ENCODE measurements at regions not wholly inside any gene's neighbourhood (a gene's known extent, or its start where the extent isn't known, plus 50 kb on each side); places are given as distances from the start of the nearest gene placed in this dataset.
"Not testable (repeated sequence)": the region's sequence is repeated elsewhere in the genome, so short reads cannot be mapped to it uniquely, and the experiment has no call there.

- no peak for DNase-seq (ENCODE audit: low read depth)
These were observed 98.2 kb upstream of the FHL2 start for GRCh38 chr2:105497094-105497493.

GRCh38 chr2:105496271-105496670 is 97.4 kb upstream of the FHL2 start:
- no peak for DNase-seq (ENCODE audit: low read depth)

DNA sequence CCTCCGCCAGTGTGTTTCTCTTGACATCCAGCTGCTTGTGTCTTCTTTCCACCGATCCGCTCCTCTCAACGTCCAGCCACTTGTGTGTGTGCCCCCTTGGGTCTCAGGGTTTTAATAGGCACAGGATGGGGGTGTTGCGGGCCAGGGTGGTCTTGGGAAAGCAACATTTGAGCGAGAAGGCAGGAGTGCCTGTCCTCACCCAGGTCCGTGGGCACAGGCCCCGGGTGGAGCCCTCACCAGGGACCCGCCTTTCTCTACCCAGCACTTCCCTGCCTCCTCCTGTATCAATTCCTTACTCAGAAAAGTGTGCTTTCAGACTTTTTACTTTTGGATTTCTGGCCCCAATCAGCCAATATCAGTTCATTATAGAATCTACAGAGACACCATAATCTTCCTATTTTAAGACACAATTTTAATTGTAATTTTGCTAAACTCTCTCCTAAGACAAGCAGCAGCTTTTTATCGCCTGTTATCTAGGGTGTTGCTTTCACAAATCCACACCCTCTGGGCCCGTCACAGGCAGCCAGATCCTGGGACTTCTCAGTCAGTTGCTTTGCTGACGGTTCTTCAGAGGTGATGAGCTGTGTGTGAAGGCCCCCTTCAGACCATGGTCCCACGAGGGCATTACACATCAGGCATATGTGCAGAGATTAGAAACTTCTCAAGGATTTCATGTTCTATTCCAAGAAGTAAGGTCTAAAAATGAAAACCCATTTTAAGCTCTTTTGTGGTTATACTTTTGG is 96.0 kb upstream of the FHL2 start:
- DNase-seq (ENCODE audit: low read depth): no peak

DNA sequence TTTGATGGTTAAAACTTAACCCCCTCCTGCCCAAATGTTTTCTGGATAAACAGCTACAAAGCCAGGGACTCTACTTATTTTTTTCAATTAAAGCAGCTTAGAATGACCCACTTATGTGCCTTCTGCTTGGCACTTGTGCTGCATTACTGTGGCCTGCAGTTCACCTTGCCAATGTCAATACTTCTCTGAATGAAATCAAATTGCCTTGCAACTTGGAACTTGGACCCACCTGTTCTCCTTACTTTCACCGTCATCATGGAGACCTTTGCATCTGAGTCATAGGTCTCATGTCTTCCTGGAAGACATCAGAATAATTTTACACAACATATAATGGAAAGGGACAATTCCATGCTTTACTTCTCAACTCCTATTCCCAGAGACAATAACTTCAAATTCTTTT is 92.1 kb upstream of the FHL2 start:
- no peak for DNase-seq (ENCODE audit: low read depth)

- no peak for DNase-seq (ENCODE audit: low read depth)
These were observed 91.4 kb upstream of the FHL2 start for GRCh38 chr2:105490204-105490603.

DNA sequence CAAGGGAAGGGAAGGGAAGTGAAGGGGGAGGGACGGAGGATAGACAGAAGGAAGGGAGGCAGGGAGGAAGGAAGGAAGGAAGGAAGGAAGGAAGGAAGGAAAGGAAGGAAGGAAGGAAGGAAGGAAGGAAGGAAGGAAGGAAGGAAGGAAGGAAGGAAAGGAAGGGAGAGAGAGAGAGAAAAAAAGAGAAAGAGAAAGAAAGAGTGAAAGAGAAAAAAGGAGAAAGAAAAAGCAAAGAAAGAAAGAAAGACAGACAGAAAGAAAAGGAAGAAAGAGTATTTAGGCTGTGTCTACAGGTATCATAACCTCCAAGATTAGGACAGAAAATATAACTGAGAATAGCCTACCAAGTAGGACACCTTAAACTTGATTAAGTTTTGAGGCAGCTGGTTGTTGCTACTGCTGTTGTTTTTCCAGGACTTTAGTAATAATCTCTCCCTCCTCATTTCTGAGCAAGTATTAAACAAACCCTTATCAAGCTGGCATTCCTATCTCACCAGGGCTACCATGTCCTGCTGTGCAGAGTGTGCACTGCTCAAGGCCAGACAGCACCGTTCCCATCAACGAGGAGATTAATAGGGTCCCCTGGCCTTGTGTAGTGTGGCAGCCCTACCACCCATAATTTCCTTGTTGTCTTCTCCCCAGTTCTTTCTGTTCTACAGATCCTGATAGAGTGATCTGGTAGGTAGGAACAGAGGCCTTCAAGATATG is 90.5 kb upstream of the FHL2 start:
- no peak for DNase-seq (ENCODE audit: low read depth)

GRCh38 chr2:105488285-105488684 is 89.4 kb upstream of the FHL2 start:
- DNase-seq (ENCODE audit: low read depth): no peak

GRCh38 chr2:105487142-105488069 is 88.6 kb upstream of the FHL2 start:
- DNase-seq (ENCODE audit: low read depth): no peak

DNA sequence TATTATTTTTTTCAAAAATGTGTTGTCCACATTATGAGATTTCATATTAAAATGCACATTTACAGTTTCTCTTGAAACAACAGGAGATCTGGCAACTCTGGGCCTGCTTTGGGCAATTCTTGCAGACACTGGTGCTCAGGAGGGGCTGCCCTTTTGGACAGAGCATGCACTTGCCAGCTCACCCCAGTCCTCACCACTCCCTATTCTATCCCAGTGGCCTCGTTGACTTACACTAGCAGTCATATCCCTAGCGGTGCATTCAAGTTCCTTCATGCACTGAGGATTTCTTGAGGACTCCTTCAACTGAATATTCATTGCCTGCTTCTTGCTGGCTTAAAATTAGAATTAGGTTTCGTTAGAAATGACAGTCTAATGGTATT is 87.9 kb upstream of the FHL2 start:
- no peak for DNase-seq (ENCODE audit: low read depth)

GRCh38 chr2:105478670-105479069 is 79.8 kb upstream of the FHL2 start:
- DNase-seq (ENCODE audit: low read depth): no peak

DNA sequence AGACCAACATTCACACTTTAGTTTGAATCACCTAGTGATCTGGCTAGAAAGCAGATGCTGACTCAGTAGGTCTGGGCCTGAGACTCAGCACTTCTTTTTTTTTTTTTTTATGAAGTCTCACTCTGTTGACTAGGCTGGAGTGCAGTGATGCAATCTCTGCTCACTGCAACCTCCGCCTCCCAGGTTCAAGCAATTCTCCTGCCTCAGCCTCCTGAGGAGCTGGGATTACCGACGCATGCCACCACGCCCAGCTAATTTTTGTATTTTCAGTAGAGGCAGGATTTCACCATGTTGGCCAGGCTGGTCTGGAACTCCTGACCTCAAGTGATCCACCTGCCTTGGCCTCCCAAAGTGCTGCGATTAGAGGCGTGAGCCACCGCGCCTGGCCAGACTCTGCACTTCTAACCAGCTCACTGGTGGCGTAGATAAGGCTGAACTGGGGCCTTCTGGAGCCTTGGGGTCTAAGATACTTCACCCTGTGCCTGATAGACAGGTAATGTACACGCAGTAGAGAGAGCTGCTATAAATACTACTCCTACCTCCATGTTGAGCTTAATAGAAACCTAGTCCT is 78.3 kb upstream of the FHL2 start:
- not testable (repeated sequence) for DNase-seq (ENCODE audit: low read depth)

DNA sequence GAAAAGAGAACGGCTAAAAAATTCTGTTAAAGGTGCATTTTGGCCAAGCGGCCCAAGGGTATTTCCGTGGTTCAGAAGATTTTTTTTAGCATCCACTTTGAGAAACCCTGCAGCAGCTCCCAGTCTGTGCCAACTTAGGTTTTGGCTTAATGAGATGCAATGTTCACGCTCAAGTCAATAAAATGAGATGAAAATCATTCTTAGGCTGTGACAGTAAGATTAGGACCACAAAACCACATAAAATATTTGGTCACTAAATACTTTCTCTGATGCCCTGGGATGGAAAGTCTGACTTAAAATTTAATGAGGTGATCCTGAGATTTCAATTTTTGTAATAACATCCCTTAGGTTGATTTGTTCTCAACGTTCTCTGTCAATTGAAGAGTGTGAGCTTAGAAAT is 74.2 kb upstream of the FHL2 start:
- DNase-seq (ENCODE audit: low read depth): no peak

DNA sequence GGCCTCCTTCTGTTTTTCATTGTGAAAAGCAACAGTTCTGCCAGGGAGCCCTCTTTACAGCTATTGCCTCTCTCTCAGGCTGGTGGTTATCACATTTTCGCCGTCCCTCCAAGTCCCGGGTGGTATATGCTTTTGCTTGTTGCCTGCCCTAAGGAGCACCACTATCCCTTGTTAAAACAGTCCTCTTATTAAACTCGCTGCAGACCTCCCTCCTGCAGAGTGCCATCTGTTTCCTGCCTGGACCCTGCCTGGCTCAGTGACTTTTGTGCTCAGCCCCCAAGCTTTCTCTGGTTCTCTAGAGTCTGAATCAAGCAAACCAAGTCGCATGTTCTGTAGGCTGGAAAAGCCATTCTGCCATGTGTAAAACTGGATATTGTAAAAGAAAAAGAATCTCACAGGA is 72.1 kb upstream of the FHL2 start:
- DNase-seq (ENCODE audit: low read depth): no peak

- DNase-seq (ENCODE audit: low read depth): no peak
These were observed 70.9 kb upstream of the FHL2 start for GRCh38 chr2:105469781-105470180.

GRCh38 chr2:105468582-105469042 is 69.8 kb upstream of the FHL2 start:
- DNase-seq (ENCODE audit: low read depth): no peak

GRCh38 chr2:105464325-105464724 is 65.5 kb upstream of the FHL2 start:
- DNase-seq (ENCODE audit: low read depth): no peak

GRCh38 chr2:105460048-105460732 is 61.3 kb upstream of the FHL2 start:
- DNase-seq (ENCODE audit: low read depth): no peak

DNA sequence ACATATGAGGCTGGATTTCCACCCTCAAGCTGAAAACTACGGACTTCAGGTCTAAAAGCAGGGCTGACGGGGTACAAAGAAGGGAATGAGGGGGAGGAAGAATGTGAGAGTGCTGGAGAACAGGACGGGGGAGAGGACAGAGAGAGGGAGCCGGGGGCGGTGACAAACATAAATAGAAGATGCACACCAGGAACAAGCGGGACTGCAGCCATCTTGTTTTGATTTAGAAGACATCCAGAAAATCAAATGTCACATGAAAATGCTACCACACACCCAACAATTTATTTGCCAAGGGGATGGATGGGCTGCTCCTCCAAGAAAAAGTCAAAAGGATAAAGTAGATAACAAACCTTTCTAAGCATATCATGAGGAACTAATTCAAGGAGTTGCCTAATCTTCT is 59.2 kb upstream of the FHL2 start:
- no peak for DNase-seq (ENCODE audit: low read depth)

GRCh38 chr2:105455488-105456003 is 56.7 kb upstream of the FHL2 start:
- DNase-seq (ENCODE audit: low read depth): no peak

DNA sequence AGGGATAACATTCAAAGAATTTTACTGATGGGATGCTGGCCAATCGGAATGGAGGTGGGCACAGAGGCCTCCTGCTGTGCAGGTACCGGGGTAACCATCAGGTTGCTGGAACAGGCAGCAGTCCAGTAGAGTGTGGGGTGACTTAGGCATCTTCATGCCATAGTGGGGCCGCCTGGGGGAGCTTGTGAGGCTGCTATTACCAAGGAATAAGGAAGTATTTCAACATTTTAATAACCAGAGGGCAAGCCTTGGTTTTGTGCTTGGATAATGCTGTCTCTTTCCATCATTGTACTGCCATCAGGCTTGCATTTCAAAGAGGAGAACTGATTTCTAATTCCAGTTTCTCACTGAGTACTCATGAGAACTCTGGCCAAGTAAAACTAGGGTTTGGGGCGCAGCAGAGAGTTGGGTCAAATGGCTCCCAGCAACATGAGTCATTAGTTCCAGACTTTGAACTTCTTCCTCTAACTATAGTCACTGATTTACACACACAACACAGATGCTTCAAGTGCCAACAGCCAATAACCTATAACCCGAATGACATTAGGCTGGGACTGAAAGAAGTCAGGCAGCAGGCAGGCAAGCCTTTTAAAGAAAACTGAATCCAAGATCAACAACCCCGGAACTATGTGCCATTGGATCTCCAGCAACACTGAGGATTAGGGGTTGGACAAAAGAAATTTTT is 56.1 kb upstream of the FHL2 start:
- no peak for DNase-seq (ENCODE audit: low read depth)

Measured in T follicular helper cell (primary cell).